Suprapubic skin (tissue), 4 donors: ENCODE measurements at regions not wholly inside any gene's neighbourhood (a gene's known extent, or its start where the extent isn't known, plus 50 kb on each side); places are given as distances from the start of the nearest gene placed in this dataset.

Experiments
- DNase-seq, 2 donors: peaks; one replicate each; pipeline ENCODE4 v3.0.0-alpha.2; 2019; ENCODE audit warnings: low spot score in 2 of 2
- H3K27ac ChIP-seq: fragments of 200-600 bp; sonication (generic); one replicate; pipeline ENCODE4 v1.5.1; 2019
- H3K27me3 ChIP-seq: fragments of 200-600 bp; sonication (generic); one replicate; pipeline ENCODE4 v1.5.1; 2019
- H3K36me3 ChIP-seq: fragments of 200-600 bp; sonication (generic); one replicate; pipeline ENCODE4 v1.5.1; 2019
- H3K4me1 ChIP-seq: fragments of 200-600 bp; sonication (generic); one replicate; pipeline ENCODE4 v1.5.1; 2019
- H3K4me3 ChIP-seq: fragments of 200-600 bp; sonication (generic); one replicate; pipeline ENCODE4 v1.5.1; 2019; ENCODE audit warnings: mild to moderate bottlenecking
- H3K9me3 ChIP-seq: fragments of 200-600 bp; sonication (generic); one replicate; pipeline ENCODE4 v1.5.1; 2019
- CTCF ChIP-seq, 2 donors: fragments of 200-600 bp in 1 of 2; fragments of 450-650 bp in 1 of 2; sonication (generic) in 1 of 2; IDR thresholded peaks; one replicate each; pipeline ENCODE4 v1.5.1; 2016 to 2019; ENCODE audit warnings: antibody characterized with exemption in 2 of 2, mild to moderate bottlenecking in 1 of 2, moderate library complexity in 1 of 2
- EP300 ChIP-seq: sonication (generic); formaldehyde crosslinking; IDR thresholded peaks from one replicate; pipeline ENCODE4 v1.6.1; 2017; ENCODE audit warnings: antibody characterized with exemption
- POLR2A ChIP-seq, 2 donors: fragments of 450-650 bp; IDR thresholded peaks; one replicate each; pipeline ENCODE4 v1.6.1; 2017; ENCODE audit warnings: antibody characterized with exemption in 2 of 2, mild to moderate bottlenecking in 2 of 2, moderate library complexity in 2 of 2
- POLR2AphosphoS5 ChIP-seq, 3 donors: sonication (generic); formaldehyde crosslinking; IDR thresholded peaks; one replicate each; pipeline ENCODE4 v1.6.1; 2017; ENCODE audit warnings: antibody characterized with exemption in 3 of 3
- WGBS: methylation state at CpG from one replicate; pipeline ENCODE4 v1.1.5; 2018; 5-methylcytosine and 5-hydroxymethylcytosine counted together

GRCh38 chr9:120151806-120152205 lies 428.2 kb downstream of the CDK5RAP2 start:
- Histone ChIP-seq H3K27me3 (no peaks in the 10 kb centered on the region), H3K27ac (no peak overlapping the region), H3K9me3 (no peaks in the 10 kb centered on the region), H3K4me3 (no peak overlapping the region), H3K36me3 (no peaks in the 10 kb centered on the region), H3K4me1 (no peaks in the 10 kb centered on the region)
- no peak for DNase-seq
- WGBS = 52% methylated on average over 12 of the region's 12 CpGs
- TF ChIP-seq CTCF (IDR thresholded peaks at IDR 0.05) (no peak), POLR2AphosphoS5 (IDR thresholded peaks at IDR 0.05) (no peak), POLR2A (IDR thresholded peaks at IDR 0.05) (no peak), EP300 (no peak)

GRCh38 chr9:120151149-120151548 lies 428.8 kb downstream of the CDK5RAP2 start:
- H3K27ac ChIP-seq = no peak overlapping the region
- no peaks in the 10 kb centered on the region for H3K9me3 ChIP-seq
- no peak for TF ChIP-seq CTCF (IDR thresholded peaks at IDR 0.05)
- TF ChIP-seq POLR2A (IDR thresholded peaks at IDR 0.05) = no peak
- TF ChIP-seq POLR2AphosphoS5 (IDR thresholded peaks at IDR 0.05) = no peak
- no peak for TF ChIP-seq EP300
- no peaks in the 10 kb centered on the region for H3K27me3 ChIP-seq
- WGBS = 88% methylated on average over 3 of the region's 3 CpGs
- no peak overlapping the region for H3K4me3 ChIP-seq
- H3K4me1 ChIP-seq = no peaks in the 10 kb centered on the region
- DNase-seq = no peak
- no peaks in the 10 kb centered on the region for H3K36me3 ChIP-seq

- 81% methylated on average over 1 of the region's 1 CpG for WGBS
Observed at GRCh38 chr9:120138955-120139354, 441.0 kb downstream of the CDK5RAP2 start.

GRCh38 chr9:120137186-120137840 lies 442.7 kb downstream of the CDK5RAP2 start:
- Histone ChIP-seq H3K4me1 (no peaks in the 10 kb centered on the region), H3K9me3 (no peaks in the 10 kb centered on the region), H3K27me3 (no peaks in the 10 kb centered on the region), H3K4me3 (no peak overlapping the region), H3K27ac (no peak overlapping the region), H3K36me3 (no peaks in the 10 kb centered on the region)
- TF ChIP-seq CTCF (IDR thresholded peaks at IDR 0.05) = no peak
- TF ChIP-seq EP300 = no peak
- TF ChIP-seq POLR2A (IDR thresholded peaks at IDR 0.05) = no peak
- TF ChIP-seq POLR2AphosphoS5 (IDR thresholded peaks at IDR 0.05) = no peak
- no peak for DNase-seq
- 51% methylated on average over 5 of the region's 5 CpGs for WGBS

More at GRCh38 chr9:120138955-120139354, 441.0 kb downstream of the CDK5RAP2 start:
- H3K27ac ChIP-seq = no peak overlapping the region
- H3K36me3 ChIP-seq = no peaks in the 10 kb centered on the region
- no peak overlapping the region for H3K4me3 ChIP-seq
- DNase-seq = no peak
- H3K27me3 ChIP-seq = no peaks in the 10 kb centered on the region
- TF ChIP-seq EP300 = no peak
- no peak for TF ChIP-seq POLR2AphosphoS5 (IDR thresholded peaks at IDR 0.05)
- no peak for TF ChIP-seq CTCF (IDR thresholded peaks at IDR 0.05)
- no peak for TF ChIP-seq POLR2A (IDR thresholded peaks at IDR 0.05)
- no peaks in the 10 kb centered on the region for H3K4me1 ChIP-seq
- no peaks in the 10 kb centered on the region for H3K9me3 ChIP-seq

DNA sequence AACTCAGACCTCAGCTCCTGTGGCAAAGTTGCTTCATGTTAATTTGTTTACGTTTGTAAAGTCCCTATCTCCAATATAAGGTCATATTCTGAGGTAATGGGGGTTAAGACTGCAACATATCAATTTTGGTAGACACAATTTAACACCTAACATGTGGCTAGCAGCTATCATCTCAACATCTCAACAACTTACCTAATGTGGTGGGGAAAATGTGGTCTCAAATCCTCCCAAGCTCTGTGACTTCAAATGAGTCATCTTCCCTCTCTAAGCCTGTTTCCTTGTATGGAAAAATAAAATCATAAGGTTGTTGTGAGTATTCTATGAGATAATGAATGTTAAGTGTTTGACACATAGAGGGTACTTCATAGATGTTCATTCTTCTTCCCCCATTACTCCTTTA lies 443.3 kb downstream of the CDK5RAP2 start:
- H3K4me1 ChIP-seq = no peaks in the 10 kb centered on the region
- H3K27me3 ChIP-seq = no peaks in the 10 kb centered on the region
- DNase-seq = no peak
- TF ChIP-seq POLR2A (IDR thresholded peaks at IDR 0.05) = no peak
- no peak for TF ChIP-seq POLR2AphosphoS5 (IDR thresholded peaks at IDR 0.05)
- TF ChIP-seq CTCF (IDR thresholded peaks at IDR 0.05) = no peak
- TF ChIP-seq EP300 = no peak
- H3K9me3 ChIP-seq = no peaks in the 10 kb centered on the region
- WGBS = 68% methylated on average over 1 of the region's 1 CpG
- no peaks in the 10 kb centered on the region for H3K36me3 ChIP-seq
- no peak overlapping the region for H3K27ac ChIP-seq
- H3K4me3 ChIP-seq = no peak overlapping the region
